Kidney capillary endothelial cell (primary cell): ENCODE measurements at regions not wholly inside any gene's neighbourhood (a gene's known extent, or its start where the extent isn't known, plus 50 kb on each side); places are given as distances from the start of the nearest gene placed in this dataset.

Experiments used
- DNase-seq: peaks from one replicate; pipeline ENCODE4 v3.0.0-alpha.2; 2018; ENCODE audit warnings: low spot score

DNA sequence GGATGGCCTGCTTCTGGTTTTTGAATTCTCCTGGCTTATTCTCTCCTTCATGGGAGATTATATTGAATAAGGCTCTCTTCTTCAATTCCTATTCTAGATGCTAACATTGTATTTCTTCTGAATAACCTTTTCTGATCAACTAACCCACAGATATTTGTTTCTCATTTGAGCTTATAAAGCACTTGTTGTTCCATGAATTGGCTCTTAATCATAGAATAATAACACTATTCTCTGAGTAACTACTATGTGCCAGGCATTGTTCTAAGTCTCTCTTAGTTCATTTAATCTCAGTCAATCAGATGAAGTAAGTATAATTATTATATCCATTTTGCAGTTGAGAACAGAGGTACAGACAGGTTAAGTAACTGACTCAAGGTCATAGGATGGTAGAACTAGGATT, 136.3 kb upstream of the MLIP start:
- no peak for DNase-seq

DNA sequence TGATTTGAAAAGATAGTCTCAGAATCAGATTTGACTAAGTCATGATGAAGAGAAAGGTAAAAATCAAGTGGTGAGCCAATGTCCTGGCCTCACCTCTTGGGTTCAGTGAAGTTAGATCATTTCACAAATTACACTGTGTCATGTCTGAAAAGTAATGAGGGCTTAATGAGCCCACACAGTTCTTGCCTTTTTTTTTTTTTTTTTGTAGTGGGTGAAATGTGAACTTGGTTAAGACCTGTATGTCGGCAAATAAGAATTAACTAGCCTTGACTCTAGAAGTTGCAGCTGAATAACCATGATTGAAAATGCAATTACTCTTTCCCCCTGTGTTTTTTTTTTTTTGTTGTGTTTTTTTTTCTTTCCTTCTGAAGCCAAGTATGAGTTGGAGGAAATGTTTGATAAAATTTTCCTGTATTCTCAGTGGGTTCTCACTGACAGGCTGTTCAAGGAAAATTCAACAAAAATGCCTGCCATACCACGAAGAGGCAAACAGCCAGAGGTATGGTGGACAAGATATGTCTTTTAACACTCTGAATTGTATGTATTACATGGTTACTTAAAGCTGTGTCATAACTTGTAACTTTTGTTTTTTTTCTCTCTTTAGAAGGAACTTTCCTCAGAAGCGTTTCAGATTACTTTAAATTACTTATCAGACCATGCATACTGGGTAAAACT, 135.2 kb upstream of the MLIP start:
- no peak for DNase-seq

DNA sequence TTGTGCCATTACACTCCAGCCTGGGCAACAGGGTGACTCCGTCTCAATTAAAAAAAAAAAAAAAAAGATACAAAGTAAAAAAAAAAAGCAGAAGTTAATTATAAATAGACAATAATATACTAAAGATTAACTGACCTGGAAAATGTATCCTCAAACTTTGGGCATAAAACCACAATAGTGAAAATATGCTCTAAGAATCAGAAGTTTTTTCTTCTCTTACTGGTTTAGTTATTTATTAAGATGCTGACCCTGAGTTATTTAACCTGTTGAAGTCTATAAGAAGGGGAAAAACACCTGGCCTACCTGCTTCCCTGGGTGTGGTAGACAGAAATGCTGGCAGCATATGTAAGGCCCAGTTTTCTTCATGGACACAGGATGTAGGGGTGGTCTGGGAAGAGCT, 133.7 kb upstream of the MLIP start:
- DNase-seq, result no peak

GRCh38 chr6:53979468-53980067, 131.7 kb upstream of the MLIP start:
- peak; percentile 43 for DNase-seq

- no peak for DNase-seq
Measured at GRCh38 chr6:53982366-53983050, 128.7 kb upstream of the MLIP start.

GRCh38 chr6:53983301-53983700, 127.9 kb upstream of the MLIP start:
- no peak for DNase-seq

DNA sequence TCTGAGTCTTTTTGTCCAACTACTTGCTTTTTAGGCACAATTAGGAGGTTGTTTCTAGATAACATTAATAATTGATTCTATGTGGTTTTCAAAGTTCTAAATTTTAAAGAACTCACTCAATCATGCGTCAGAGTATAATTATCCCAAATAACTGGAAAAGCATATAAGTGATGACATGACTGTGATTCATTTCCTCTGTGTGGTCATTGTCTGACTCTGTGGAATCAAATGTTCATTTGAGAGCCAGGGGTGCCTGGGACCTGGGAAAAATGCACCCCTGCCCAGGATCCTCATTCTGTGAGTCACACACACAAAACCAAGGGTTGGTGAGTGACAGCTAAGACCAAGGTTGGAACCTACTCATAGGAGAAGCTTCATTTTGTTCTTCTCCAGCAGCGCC, 127.1 kb upstream of the MLIP start:
- DNase-seq, result peak; percentile 85

DNA sequence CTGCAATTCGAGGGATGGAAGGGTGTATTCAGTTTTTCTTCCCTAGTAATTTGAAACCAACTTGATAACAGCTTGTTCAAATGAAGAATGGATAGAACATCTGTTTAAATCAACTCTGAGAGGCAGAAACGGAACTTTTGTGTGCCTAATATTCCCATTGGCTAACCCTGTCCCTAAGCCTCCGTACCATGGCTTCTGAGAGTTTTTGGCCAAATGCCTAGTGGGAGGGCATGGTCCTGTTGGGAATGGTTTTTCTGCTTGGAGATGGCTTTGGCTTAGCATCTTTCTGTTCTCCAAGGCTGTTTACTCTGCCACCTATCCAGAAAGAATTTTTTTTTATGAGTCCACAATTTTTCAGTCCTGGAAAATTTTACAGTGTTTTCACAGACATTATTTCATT, 126.7 kb upstream of the MLIP start:
- DNase-seq, result no peak

DNA sequence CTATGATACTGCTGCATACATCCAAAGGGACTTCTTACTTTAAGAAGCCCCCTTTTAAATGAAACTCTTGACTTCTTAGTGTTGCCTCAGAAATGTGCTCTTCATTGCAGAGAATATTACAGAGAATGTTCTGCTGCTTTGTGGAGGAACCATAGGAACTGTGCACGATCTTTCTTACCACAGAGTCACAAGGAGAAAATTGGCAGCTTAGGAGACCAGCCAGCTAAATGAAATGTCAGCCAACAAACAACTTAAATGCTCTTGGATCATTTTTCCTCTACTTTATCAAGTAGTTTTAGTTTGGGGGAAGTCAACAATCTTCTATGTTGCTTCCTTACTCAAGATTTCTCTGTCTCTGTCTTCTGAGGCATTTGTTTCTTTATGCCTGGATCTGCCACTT, 125.9 kb upstream of the MLIP start:
- DNase-seq, result no peak

DNA sequence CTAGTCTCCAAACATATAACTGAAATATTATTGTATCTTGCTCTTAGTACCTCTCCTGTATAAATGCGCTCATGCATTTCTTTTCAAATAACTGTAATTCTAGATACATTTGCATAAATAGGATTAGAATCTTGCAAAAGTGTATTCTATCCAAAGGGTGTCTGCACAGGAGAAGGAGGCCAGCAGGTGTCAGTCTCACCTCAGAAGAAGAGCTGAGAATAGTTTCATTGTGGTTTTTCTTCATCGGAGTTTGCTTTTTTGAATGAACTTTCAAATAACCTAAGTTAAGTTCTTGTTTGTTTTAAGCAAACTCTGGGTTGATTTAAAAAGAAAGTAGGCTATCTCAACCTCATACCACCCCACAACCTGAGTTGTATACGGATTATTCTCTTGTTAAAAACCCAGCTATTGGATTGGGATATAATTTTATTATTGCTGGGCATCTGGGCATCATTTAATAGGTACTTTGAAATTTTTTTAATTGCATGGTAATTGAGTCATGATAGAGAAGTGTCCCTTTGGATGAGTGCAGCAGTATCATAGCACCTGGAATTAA, 125.0 kb upstream of the MLIP start:
- DNase-seq, result peak; percentile 51

DNA sequence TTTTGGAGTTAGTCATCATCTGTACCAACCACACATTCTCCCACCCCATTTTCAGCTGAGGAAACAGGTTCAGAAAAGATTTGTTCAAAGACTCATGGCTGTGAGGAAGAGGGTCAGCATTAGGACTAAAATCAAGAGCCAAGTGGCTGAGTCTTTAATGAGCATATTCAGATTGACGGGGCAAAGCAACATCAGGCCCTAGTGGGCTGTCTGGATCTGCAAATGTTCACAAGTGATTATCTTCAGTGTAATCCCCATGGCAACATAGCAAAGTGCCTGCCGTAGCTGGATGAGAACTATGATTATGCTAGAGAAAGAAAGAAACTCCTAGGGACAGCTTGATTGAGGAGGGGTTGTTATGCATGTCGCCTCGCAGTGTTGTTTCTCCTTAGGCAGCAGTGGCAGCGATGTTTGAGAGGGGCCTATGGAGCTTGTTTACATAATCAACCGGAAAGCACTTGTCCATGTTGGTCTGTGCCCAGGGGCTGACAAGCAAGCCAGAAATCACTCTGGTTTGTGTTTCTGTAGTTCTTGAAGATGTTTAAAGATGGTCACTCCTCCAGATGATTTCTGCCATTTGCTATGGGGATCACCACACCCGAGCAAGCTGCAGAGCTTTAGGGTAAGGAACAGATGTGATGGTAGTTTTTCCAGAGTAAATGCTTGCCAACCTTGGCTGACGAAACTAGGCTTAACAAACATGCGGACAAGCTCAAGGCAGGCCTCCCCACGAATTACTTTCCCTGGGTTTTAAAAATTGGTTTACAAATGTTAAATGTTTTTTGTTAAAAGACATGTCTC, 124.3 kb upstream of the MLIP start:
- no peak for DNase-seq

DNA sequence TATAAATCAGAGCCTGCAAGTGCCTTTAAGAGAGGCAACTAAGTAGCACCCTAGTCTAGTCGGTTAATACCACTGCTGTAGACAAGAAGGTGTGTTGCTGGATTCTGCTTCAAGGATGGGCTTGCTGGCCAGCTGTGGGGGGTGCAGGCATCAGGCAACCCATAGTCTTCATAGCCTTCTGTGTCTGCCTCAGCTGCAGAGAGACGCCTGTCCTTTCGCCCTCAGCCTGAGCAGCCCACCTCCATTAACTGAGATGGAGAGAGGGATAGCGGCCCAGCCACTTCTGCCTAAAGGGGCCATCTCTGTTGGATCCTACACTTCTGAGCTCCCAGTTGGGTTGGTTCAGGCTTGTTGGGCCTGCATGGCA, 123.7 kb upstream of the MLIP start:
- DNase-seq, result no peak

- DNase-seq, result no peak
Measured at GRCh38 chr6:53989504-53989903, 121.7 kb upstream of the MLIP start.

- no peak for DNase-seq
Measured at GRCh38 chr6:53992522-53992921, 118.7 kb upstream of the MLIP start.

- no peak for DNase-seq
Measured at GRCh38 chr6:53994201-53994600, 117.0 kb upstream of the MLIP start.

- DNase-seq, result no peak
Measured at GRCh38 chr6:53995935-53996334, 115.3 kb upstream of the MLIP start.

DNA sequence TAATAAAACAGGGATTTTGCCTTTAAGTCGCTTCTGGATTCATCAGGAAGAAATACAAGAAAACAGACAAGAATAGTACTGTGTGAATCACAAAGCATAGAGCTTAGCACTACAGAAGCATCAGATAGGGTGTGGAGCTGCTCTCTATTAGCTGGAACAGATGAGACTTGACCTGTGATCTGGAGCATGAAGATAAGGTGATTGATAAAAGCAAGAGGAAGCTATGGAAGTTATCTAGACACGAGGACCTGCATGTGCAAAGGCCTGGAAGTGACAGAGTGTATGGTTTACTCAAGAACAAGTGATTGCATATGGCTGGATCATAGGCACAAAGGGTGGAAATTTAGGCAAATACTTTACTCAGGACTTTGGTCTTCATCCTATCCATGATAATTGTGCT, 112.9 kb upstream of the MLIP start:
- DNase-seq, result no peak

DNA sequence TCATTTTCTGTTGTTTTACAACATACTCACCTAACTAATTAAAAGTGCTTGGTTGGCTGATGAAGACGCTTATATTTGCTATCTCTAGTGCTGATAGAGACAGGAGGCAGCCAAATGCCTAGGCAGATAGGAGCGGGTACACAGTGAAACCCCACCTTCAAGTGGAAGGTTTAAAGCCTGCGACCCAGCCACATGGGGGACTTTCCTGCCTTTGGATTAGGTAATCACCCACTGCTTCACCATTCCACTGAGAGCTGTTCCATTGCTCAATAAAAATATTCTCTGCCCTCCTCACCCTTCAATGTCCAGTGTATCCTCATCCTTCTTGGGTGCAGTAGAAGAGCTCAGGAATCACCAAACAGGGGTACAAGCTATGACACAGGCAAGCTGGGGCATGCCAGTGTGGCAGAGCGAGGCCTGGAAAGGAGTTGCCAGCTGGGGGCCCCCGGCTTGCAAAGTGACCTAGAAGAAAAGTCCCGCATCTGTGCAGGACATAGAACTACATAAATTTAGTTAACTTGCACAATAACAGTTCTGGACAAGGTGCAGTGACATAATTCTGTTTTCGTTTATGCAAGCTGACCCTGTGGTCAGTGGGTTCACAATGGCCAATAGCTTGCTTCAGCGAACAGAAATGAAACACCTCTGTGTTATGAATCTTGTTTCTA, 112.0 kb upstream of the MLIP start:
- no peak for DNase-seq

DNA sequence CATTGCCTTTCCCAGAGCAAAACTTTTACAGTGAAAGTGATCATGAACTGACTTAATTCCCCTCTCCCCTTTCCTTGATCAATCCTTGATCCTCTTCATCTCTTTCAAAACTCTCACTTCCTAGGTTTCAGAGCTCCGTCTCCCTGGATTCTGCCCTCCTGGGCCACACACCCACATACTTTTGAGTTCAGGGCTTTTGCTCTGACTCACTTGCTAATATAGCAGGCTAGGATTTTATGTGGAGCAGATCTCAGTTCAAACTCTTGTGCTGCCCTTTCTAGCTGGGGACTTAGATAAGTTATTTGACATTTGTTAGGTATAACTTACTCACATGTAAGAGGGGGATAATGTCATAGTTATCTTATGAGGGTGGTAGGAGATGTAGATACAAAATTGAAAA, 109.1 kb upstream of the MLIP start:
- no peak for DNase-seq

DNA sequence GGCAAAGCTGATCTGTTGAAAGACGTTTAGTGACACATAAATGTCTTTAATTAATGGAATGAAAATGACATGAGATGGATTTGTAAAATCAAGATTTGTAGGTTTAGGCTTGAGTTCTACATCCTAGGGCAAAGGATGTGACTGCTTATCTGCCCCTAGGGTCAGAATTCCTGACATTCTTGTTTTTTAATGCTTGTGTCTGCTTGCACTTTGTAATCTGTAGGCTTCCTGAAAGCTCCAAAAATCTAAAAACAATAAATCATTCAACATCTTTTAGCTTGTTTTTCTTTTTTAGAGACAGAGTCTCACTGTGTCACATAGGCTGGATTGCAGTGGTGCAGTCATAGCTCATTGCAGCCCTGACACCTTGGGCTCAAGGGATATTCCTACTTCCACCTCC, 107.9 kb upstream of the MLIP start:
- DNase-seq, result no peak

DNA sequence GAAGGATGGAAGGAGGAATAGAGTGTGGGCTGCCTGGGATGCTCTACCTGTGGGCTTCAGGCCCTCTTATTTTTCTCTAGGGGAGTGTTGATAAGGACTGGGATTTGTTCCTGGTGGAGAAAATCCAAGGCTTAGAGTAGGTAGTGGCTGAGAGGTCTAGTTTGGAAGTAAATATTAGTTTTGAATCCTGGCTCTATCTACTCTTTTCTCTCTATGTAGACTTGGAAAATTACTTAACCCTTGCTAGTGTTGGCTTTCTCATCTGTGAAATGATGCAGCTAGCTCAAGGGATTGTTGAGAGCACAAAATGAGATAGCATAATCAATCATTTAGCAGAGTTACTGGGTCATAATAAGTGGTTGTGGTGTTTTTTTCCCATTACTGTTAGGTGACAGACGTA, 102.7 kb upstream of the MLIP start:
- no peak for DNase-seq

DNA sequence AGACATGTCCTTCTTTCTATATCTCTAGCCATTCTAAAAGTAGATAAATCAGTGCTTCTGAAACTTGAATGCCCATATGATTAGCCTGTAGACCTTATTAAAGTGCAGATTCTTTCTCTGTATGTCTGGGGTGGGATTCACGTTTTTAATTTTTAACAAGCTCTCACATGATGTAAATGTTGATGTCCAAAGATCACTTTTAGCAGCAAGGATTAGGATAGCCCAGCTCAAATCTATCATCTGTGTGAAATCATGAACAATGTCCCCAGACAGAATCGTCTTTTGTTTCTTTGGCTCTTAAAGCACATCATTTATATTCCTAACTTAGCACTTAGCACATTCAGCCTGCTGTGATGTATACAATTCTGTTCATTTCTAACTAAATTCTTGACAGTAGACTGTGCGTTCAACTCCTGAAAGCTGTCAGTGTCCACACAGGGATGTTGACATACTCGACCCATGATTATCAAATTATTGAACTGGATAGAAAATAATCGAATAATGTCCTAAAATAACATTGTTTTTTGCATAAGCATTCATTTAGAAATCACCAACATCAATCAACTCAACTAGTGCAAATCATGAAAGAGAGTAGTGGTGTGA, 102.1 kb upstream of the MLIP start:
- no peak for DNase-seq
